Vagina (tissue), 2 donors: ENCODE measurements at regions not wholly inside any gene's neighbourhood (a gene's known extent, or its start where the extent isn't known, plus 50 kb on each side); places are given as distances from the start of the nearest gene placed in this dataset.
"Not testable (repeated sequence)": the region's sequence is repeated elsewhere in the genome, so short reads cannot be mapped to it uniquely, and the experiment has no call there.

Source experiments
- POLR2A ChIP-seq, 2 donors: fragments of 450-650 bp; IDR thresholded peaks; one replicate each; pipeline ENCODE4 v1.6.1; 2017; ENCODE audit warnings: antibody characterized with exemption in 2 of 2, mild to moderate bottlenecking in 2 of 2, moderate library complexity in 2 of 2
- POLR2AphosphoS5 ChIP-seq, 2 donors: sonication (generic); formaldehyde crosslinking; IDR thresholded peaks; one replicate each; pipeline ENCODE4 v1.9.0; 2017; ENCODE audit warnings: antibody characterized with exemption in 2 of 2, mild to moderate bottlenecking in 2 of 2, low read depth in 1 of 2; ENCODE audit not compliant: insufficient read depth in 1 of 2
- TF ChIP-seq, protein P1 (sequence below), 3 experiments: fragments of 450-650 bp in 2 of 3; fragments of 200-600 bp in 1 of 3; sonication (generic) in 1 of 3; IDR thresholded peaks; one replicate each; pipeline ENCODE4 v1.5.1; 2017 to 2019; ENCODE audit warnings: antibody characterized with exemption in 3 of 3, mild to moderate bottlenecking in 2 of 3, moderate library complexity in 2 of 3

- TF ChIP-seq, protein P1, sequence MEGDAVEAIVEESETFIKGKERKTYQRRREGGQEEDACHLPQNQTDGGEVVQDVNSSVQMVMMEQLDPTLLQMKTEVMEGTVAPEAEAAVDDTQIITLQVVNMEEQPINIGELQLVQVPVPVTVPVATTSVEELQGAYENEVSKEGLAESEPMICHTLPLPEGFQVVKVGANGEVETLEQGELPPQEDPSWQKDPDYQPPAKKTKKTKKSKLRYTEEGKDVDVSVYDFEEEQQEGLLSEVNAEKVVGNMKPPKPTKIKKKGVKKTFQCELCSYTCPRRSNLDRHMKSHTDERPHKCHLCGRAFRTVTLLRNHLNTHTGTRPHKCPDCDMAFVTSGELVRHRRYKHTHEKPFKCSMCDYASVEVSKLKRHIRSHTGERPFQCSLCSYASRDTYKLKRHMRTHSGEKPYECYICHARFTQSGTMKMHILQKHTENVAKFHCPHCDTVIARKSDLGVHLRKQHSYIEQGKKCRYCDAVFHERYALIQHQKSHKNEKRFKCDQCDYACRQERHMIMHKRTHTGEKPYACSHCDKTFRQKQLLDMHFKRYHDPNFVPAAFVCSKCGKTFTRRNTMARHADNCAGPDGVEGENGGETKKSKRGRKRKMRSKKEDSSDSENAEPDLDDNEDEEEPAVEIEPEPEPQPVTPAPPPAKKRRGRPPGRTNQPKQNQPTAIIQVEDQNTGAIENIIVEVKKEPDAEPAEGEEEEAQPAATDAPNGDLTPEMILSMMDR (IDR thresholded peaks at IDR 0.05) = not testable (repeated sequence)
- not testable (repeated sequence) for TF ChIP-seq POLR2AphosphoS5 (IDR thresholded peaks at IDR 0.05; ENCODE audit: insufficient read depth in 1 of 2, low read depth in 1 of 2); POLR2A (IDR thresholded peaks at IDR 0.05)
Measured at GRCh38 chr5:176103083-176103482, 135.0 kb upstream of the THOC3 start.
